HEK293 (cell line): ENCODE measurements at regions not wholly inside any gene's neighbourhood (a gene's known extent, or its start where the extent isn't known, plus 50 kb on each side); places are given as distances from the start of the nearest gene placed in this dataset.

Experiments
- SETDB1 ChIP-seq: IDR thresholded peaks from one replicate; pipeline ENCODE4 v1.6.1; 2017; ENCODE audit warnings: mild to moderate bottlenecking, low read length, moderate library complexity, mixed read lengths; ENCODE audit not compliant: insufficient read length
- ZFP37 ChIP-seq: fragments of 450-650 bp; formaldehyde crosslinking; IDR thresholded peaks from 2 replicates; pipeline ENCODE4 v1.5.1; 2016; ENCODE audit warnings: missing biosample characterization, missing genetic modification characterization
- ZNF112 ChIP-seq: fragments of 450-650 bp; formaldehyde crosslinking; IDR thresholded peaks from 2 replicates; pipeline ENCODE4 v1.5.0; 2017; ENCODE audit warnings: missing biosample characterization, missing genetic modification characterization
- ZNF24 ChIP-seq: fragments of 450-650 bp; formaldehyde crosslinking; IDR thresholded peaks from 2 replicates; pipeline ENCODE4 v1.5.1; 2016; ENCODE audit warnings: missing biosample characterization, missing genetic modification characterization
- ZNF248 ChIP-seq: fragments of 450-650 bp; formaldehyde crosslinking; IDR thresholded peaks from 2 replicates; pipeline ENCODE4 v1.5.1; 2017; ENCODE audit warnings: missing biosample characterization, missing genetic modification characterization
- ZNF394 ChIP-seq: fragments of 450-650 bp; formaldehyde crosslinking; IDR thresholded peaks from 2 replicates; pipeline ENCODE4 v1.5.1; 2016; ENCODE audit warnings: missing biosample characterization, missing genetic modification characterization, mild to moderate bottlenecking, moderate library complexity, borderline replicate concordance
- ZNF426 ChIP-seq: fragments of 450-650 bp; formaldehyde crosslinking; IDR thresholded peaks from 2 replicates; pipeline ENCODE4 v1.5.1; 2017; ENCODE audit warnings: missing biosample characterization, missing genetic modification characterization, mild to moderate bottlenecking, inconsistent platforms, moderate library complexity
- ZNF501 ChIP-seq: fragments of 450-650 bp; formaldehyde crosslinking; IDR thresholded peaks from 2 replicates; pipeline ENCODE4 v1.5.1; 2016; ENCODE audit warnings: missing biosample characterization, missing genetic modification characterization
- ZNF555 ChIP-seq: fragments of 450-650 bp; formaldehyde crosslinking; conservative IDR thresholded peaks from 2 replicates; pipeline ENCODE4 v1.5.1; 2017; ENCODE audit warnings: missing biosample characterization, mild to moderate bottlenecking, missing genetic modification characterization, inconsistent platforms
- ZNF664 ChIP-seq: fragments of 450-650 bp; formaldehyde crosslinking; IDR thresholded peaks from 2 replicates; pipeline ENCODE4 v1.5.1; 2016; ENCODE audit warnings: missing biosample characterization, missing genetic modification characterization
- TF ChIP-seq, protein P1 (sequence below): sonication (generic); formaldehyde crosslinking; IDR thresholded peaks from 2 replicates; pipeline ENCODE4 v1.8.1; 2022; ENCODE audit warnings: mild to moderate bottlenecking, moderate library complexity, missing genetic modification reagents
- TF ChIP-seq, protein P2 (sequence below): fragments of 450-650 bp; formaldehyde crosslinking; IDR thresholded peaks from 2 replicates; pipeline ENCODE4 v1.5.1; 2016; ENCODE audit warnings: missing biosample characterization, missing genetic modification characterization
- TF ChIP-seq, protein P3 (sequence below): fragments of 450-650 bp; formaldehyde crosslinking; IDR thresholded peaks from 2 replicates; pipeline ENCODE4 v1.5.1; 2017; ENCODE audit warnings: missing biosample characterization, missing genetic modification characterization

DNA sequence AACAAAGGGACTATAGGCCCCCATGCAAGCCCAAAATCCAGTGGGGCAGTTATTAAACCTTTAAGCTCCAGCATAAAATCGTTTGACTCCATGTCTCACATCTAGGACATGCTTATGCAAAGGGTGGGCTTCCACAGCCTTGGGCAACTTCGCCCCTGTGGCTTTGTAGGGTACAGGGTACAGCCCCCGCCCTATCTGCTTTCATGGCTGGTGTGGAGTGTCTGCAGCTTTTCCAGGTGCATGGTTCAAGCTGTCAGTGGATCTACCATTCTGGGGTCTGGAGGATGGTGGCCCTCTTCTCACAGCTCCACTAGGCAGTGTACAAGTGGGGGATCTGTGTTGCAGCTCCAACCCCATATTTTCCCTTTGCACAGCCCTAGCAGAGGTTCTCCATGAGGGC, 559.8 kb upstream of the TECRL start:
- no peak for TF ChIP-seq ZNF112 (tag by site-specific recombination)
- TF ChIP-seq, protein P1, sequence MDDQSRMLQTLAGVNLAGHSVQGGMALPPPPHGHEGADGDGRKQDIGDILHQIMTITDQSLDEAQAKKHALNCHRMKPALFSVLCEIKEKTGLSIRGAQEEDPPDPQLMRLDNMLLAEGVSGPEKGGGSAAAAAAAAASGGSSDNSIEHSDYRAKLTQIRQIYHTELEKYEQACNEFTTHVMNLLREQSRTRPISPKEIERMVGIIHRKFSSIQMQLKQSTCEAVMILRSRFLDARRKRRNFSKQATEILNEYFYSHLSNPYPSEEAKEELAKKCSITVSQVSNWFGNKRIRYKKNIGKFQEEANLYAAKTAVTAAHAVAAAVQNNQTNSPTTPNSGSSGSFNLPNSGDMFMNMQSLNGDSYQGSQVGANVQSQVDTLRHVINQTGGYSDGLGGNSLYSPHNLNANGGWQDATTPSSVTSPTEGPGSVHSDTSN (CRISPR knock-in tag) = no peak
- TF ChIP-seq, protein P2, sequence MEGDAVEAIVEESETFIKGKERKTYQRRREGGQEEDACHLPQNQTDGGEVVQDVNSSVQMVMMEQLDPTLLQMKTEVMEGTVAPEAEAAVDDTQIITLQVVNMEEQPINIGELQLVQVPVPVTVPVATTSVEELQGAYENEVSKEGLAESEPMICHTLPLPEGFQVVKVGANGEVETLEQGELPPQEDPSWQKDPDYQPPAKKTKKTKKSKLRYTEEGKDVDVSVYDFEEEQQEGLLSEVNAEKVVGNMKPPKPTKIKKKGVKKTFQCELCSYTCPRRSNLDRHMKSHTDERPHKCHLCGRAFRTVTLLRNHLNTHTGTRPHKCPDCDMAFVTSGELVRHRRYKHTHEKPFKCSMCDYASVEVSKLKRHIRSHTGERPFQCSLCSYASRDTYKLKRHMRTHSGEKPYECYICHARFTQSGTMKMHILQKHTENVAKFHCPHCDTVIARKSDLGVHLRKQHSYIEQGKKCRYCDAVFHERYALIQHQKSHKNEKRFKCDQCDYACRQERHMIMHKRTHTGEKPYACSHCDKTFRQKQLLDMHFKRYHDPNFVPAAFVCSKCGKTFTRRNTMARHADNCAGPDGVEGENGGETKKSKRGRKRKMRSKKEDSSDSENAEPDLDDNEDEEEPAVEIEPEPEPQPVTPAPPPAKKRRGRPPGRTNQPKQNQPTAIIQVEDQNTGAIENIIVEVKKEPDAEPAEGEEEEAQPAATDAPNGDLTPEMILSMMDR (tag by site-specific recombination) = no peak
- no peak for TF ChIP-seq ZNF248 (tag by site-specific recombination)
- TF ChIP-seq ZNF555 (tag by site-specific recombination) = no peak
- TF ChIP-seq ZNF664 = no peak
- TF ChIP-seq, protein P3, sequence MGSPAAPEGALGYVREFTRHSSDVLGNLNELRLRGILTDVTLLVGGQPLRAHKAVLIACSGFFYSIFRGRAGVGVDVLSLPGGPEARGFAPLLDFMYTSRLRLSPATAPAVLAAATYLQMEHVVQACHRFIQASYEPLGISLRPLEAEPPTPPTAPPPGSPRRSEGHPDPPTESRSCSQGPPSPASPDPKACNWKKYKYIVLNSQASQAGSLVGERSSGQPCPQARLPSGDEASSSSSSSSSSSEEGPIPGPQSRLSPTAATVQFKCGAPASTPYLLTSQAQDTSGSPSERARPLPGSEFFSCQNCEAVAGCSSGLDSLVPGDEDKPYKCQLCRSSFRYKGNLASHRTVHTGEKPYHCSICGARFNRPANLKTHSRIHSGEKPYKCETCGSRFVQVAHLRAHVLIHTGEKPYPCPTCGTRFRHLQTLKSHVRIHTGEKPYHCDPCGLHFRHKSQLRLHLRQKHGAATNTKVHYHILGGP = no peak
- no peak for TF ChIP-seq ZFP37 (tag by site-specific recombination)
- no peak for TF ChIP-seq SETDB1
- TF ChIP-seq ZNF426 (tag by site-specific recombination) = no peak
- no peak for TF ChIP-seq ZNF394 (tag by site-specific recombination)
- TF ChIP-seq ZNF501 (tag by site-specific recombination) = no peak
- TF ChIP-seq ZNF24 (tag by site-specific recombination) = no peak
